ENCODE measurements at regions not wholly inside any gene's neighbourhood (a gene's known extent, or its start where the extent isn't known, plus 50 kb on each side); places are given as distances from the start of the nearest gene placed in this dataset.
A peak's percentile ranks its signal among the peaks of the same experiment; 100 is the strongest.

- TF ChIP-seq CSDC2 (CRISPR knock-in tag; IDR thresholded peaks at IDR 0.05) (no peak), OSR1 (CRISPR knock-in tag; IDR thresholded peaks at IDR 0.05) (no peak), CREB5 (CRISPR knock-in tag; IDR thresholded peaks at IDR 0.05; ENCODE audit: low read depth) (no peak), ZC3H10 (CRISPR knock-in tag; IDR thresholded peaks at IDR 0.05) (no peak), SNAI2 (CRISPR knock-in tag; IDR thresholded peaks at IDR 0.05) (no peak), TOX (CRISPR knock-in tag; IDR thresholded peaks at IDR 0.05; ENCODE audit: borderline replicate concordance) (no peak), BACH2 (CRISPR knock-in tag; IDR thresholded peaks at IDR 0.05; ENCODE audit: borderline replicate concordance) (no peak), ZFP30 (CRISPR knock-in tag; IDR thresholded peaks at IDR 0.05) (no peak), PATZ1 (CRISPR knock-in tag; IDR thresholded peaks at IDR 0.05; ENCODE audit: borderline replicate concordance) (no peak), ISL1 (CRISPR knock-in tag; IDR thresholded peaks at IDR 0.05) (no peak), ZNF565 (CRISPR knock-in tag; conservative IDR thresholded peaks at IDR 0.05; ENCODE audit: low read depth) (no peak), ZNF70 (CRISPR knock-in tag; IDR thresholded peaks at IDR 0.05) (no peak), TSHZ2 (CRISPR knock-in tag; IDR thresholded peaks at IDR 0.05) (no peak), TCF4 (CRISPR knock-in tag; IDR thresholded peaks at IDR 0.05; ENCODE audit: borderline replicate concordance) (no peak), GLIS3 (CRISPR knock-in tag; IDR thresholded peaks at IDR 0.05) (no peak), ZNF8 (CRISPR knock-in tag; IDR thresholded peaks at IDR 0.05) (no peak), PPARA (CRISPR knock-in tag; IDR thresholded peaks at IDR 0.05; ENCODE audit: borderline replicate concordance) (no peak), ZFP3 (CRISPR knock-in tag; IDR thresholded peaks at IDR 0.05) (no peak), ESRRG (CRISPR knock-in tag; IDR thresholded peaks at IDR 0.05) (no peak), ARNTL (CRISPR knock-in tag; IDR thresholded peaks at IDR 0.05; ENCODE audit: borderline replicate concordance, low read depth) (no peak)
- ATAC-seq: no peak
These were observed 99.6 kb upstream of the PDE3A start for GRCh38 chr12:20268771-20269170.

- peak; percentile 43; the same call in 1 of the 3 replicates for ATAC-seq
- peak; percentile 82; the same call in 1 of the 2 replicates for TF ChIP-seq CREB5 (CRISPR knock-in tag; IDR thresholded peaks at IDR 0.05; ENCODE audit: low read depth)
- TF ChIP-seq CSDC2 (CRISPR knock-in tag; IDR thresholded peaks at IDR 0.05): no peak
- peak; percentile 83; the same call in 1 of the 2 replicates for TF ChIP-seq ZC3H10 (CRISPR knock-in tag; IDR thresholded peaks at IDR 0.05)
- TF ChIP-seq TOX (CRISPR knock-in tag; IDR thresholded peaks at IDR 0.05; ENCODE audit: borderline replicate concordance): no peak; the same call in 1 of the 2 replicates
- TF ChIP-seq SNAI2 (CRISPR knock-in tag; IDR thresholded peaks at IDR 0.05): no peak
- no peak; the same call in 1 of the 2 replicates for TF ChIP-seq ARNTL (CRISPR knock-in tag; IDR thresholded peaks at IDR 0.05; ENCODE audit: borderline replicate concordance, low read depth)
- no peak for TF ChIP-seq OSR1 (CRISPR knock-in tag; IDR thresholded peaks at IDR 0.05)
- TF ChIP-seq ESRRG (CRISPR knock-in tag; IDR thresholded peaks at IDR 0.05): peak; percentile 52; the same call in 1 of the 2 replicates
- peak; percentile 61; the same call in 1 of the 2 replicates for TF ChIP-seq ZNF8 (CRISPR knock-in tag; IDR thresholded peaks at IDR 0.05)
- TF ChIP-seq ZFP30 (CRISPR knock-in tag; IDR thresholded peaks at IDR 0.05): peak; percentile 48; the same call in 1 of the 2 replicates
- no peak for TF ChIP-seq ZFP3 (CRISPR knock-in tag; IDR thresholded peaks at IDR 0.05)
- TF ChIP-seq ISL1 (CRISPR knock-in tag; IDR thresholded peaks at IDR 0.05): peak; percentile 99
- 0 out of 2 replicates have a peak, but pooled peaks have one; percentile 63 for TF ChIP-seq ZNF565 (CRISPR knock-in tag; conservative IDR thresholded peaks at IDR 0.05; ENCODE audit: low read depth)
- TF ChIP-seq GLIS3 (CRISPR knock-in tag; IDR thresholded peaks at IDR 0.05): 0 out of 2 replicates have a peak, but pooled peaks have one; percentile 86
- no peak for TF ChIP-seq RARB (CRISPR knock-in tag; IDR thresholded peaks at IDR 0.05)
- TF ChIP-seq BACH2 (CRISPR knock-in tag; IDR thresholded peaks at IDR 0.05; ENCODE audit: borderline replicate concordance): no peak
- TF ChIP-seq PPARA (CRISPR knock-in tag; IDR thresholded peaks at IDR 0.05; ENCODE audit: borderline replicate concordance): no peak
- TF ChIP-seq POU6F1 (CRISPR knock-in tag; IDR thresholded peaks at IDR 0.05; ENCODE audit: borderline replicate concordance, low read depth): peak; percentile 59; the same call in 1 of the 2 replicates
- peak; percentile 97 for TF ChIP-seq CSRNP3 (CRISPR knock-in tag; IDR thresholded peaks at IDR 0.05)
- TF ChIP-seq TCF4 (CRISPR knock-in tag; IDR thresholded peaks at IDR 0.05; ENCODE audit: borderline replicate concordance): peak; percentile 98
- 0 out of 2 replicates have a peak, but pooled peaks have one; percentile 17 for TF ChIP-seq ZNF70 (CRISPR knock-in tag; IDR thresholded peaks at IDR 0.05)
- peak; percentile 62; the same call in 1 of the 2 replicates for TF ChIP-seq PATZ1 (CRISPR knock-in tag; IDR thresholded peaks at IDR 0.05; ENCODE audit: borderline replicate concordance)
These were observed 98.8 kb upstream of the PDE3A start for GRCh38 chr12:20269337-20270067.

All from SK-N-SH treated with all-trans-retinoic acid at 6 μM for 48 hours (cell line).